ENCODE measurements at regions not wholly inside any gene's neighbourhood (a gene's known extent, or its start where the extent isn't known, plus 50 kb on each side); places are given as distances from the start of the nearest gene placed in this dataset.
A peak's percentile ranks its signal among the peaks of the same experiment; 100 is the strongest.

DNA sequence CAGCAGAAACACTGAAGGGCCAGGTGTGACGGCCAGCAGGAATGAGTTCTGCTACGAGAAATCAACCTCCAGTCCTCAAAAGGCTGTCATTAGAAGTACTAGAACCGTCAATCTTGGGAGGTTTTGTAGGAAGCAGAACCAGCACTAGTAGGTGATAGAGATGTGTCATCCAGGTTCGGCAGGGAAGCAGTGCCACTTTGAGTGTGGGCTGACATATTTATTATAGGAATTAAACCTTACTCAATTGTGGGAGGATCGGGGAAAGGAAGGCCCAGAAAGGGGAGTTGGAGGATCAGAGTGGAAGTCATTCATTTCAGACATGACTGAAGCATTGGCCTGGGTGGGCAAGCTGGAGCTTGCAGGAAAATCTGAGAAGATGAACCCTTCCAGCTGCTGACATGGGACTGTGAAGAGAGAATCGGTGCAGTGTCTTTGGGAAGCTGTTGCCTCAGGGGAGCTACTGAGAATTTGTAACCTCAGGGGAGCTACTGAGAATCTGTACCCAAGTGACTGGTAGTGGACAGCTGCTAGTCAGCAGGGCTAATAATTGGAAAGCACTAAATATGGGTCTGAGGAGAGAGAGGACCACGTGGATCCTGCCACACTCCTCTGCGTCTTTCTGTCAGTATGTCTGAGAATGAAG, 177.4 kb downstream of the SPRY1 start:
- DNase-seq (ENCODE audit: low read depth) = no peak

DNA sequence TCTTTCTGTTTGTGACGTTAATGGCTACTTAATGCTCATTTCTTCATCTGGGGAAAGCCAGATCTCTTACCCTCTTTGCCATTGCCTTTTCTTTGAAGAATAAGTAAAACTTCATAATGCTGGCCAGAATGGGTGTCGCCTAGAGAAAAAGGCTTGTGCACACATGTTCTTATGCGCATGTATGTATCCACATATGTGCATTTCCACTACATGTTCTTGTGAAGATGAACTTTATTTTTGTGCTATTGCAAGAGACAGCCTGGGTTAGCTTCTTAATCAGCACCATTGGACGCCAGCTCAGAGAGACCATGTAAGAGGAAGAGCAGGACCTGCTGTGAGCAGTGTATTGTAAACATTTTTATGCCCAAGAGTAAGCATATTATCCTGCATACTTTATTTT, 178.7 kb downstream of the SPRY1 start:
- DNase-seq (ENCODE audit: low read depth) = no peak

DNA sequence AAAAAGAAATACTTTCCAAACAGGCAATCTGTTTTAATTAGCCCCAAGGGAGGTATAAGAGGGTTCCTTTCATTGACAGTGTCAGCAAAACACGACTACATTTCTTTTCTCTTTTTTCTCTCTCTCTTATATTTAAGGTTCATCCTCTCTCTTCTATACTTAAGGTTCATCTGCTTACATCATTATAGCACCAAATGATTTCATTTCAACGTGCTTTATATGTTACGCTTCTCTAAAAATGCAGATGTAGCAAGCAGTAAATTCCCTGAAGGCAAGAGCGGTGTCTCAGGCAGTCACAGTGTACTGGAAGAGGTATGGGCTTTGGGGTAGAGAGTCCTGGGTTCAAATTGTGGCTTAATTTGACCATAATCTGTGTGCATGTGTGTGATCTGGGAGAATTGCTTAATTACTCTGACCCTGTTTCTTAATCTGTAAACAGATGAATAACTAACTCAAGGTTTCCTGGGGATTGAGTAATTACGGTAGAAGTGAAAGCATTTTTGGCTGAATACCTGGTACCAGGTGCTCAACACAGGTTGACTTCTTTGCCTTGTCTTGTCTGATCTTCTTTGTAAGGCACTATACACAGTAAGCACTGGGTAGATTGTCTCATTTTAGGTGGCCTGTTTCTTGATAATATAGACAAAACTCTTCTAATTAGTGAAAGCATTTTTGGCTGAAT, 180.8 kb downstream of the SPRY1 start:
- DNase-seq (ENCODE audit: low read depth) = no peak

DNA sequence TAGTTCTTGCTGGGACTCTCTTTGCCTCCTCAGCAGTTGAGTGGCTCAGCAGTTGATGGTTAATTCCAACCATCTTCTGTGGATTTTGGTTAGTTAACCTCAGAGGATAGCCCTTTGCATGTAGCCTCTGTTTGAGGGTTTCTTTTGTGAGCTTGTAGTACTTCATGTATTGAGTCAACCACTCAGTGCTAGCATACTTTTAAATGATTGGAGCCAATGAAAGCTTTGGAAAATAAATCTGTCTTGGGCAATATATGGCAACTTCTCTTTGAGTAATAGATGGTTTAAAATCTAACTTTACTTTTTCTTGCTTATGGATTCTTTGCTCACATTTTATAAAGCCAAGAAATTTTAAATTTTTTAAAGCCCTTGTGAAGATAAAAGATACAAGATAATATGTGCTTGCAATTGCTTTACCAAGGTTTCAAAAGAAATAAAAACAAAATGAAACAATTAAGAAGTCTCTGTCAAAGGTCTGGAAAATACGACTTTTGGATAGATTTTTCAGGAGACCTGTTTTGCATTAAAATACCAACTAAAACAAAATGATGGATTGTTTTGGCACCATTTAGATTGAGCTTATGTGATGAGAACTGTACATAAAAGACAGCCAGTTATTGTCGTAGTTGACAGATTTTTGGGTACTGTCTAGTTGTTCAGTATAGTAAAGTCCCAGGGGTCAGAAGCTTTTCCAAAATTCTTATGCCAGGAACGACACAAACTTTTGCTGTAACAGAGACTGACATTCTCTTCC, 181.9 kb downstream of the SPRY1 start:
- no peak for DNase-seq (ENCODE audit: low read depth)

DNA sequence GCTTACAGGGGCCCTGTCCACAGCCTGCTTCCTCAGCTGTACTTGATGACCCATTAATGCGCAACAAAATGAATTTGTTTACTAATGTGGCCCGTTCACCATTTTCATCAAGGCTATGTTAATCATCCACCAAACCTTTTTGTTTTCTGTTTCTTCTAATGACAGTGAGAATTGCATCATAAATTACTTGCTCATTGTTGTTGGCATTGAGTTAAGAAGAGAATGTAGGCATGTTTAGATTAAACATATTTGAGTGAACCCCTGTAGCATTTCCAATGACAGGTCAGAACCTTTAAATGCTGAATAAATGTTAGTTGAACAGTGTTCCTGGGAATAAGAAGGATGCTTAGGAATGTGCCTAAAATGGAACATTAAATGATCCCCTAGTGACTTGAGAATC, 183.4 kb downstream of the SPRY1 start:
- no peak for DNase-seq (ENCODE audit: low read depth)

DNA sequence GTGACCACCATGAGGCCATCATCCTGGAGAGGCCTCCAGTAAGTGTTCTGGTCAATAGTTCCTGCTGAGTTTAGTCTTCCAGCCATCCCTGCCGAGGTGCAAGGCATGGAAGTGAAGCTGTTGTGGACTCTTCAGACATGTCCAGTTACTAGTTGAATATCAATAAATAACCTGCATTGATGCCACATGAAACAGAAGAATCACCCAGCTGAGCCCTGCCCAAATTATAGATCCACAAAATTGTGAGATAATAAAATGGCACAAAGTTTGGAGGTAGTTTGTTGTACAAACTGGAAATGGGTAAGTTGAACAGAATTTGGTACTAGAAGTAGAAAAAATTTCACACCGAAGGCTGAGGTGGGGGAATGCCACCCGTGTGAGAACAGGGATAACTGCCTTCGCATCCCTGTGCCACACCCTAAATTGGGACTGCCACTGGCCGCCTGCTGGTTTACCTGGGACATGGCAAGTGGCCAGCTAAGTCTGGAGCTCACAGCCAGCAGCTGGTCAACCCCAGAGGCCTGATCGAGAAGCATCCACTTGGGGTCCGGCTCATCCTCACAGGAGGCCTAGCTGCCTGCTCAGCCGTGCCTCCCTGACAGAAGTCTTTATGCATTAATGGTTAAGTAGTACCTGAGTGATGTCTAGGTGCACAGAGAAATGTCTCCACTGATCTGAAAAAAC, 184.5 kb downstream of the SPRY1 start:
- DNase-seq (ENCODE audit: low read depth) = no peak

DNA sequence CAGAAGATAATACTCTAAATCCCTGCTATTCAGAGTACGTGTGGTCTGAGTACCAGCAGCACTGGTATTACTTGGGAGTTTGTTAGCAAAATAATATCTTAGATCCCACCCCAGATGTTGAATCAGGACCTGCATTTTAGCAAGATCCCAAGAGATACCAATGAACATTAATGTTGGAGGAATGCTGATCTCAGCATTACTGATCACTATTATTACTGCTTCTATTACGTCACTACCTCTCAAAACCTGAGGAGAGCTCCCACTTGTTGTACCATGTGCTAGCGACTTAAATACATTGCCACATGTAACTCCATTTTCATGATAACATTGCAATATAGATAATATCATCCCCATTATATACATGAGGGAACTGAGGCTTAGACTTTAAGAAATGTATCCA, 185.2 kb downstream of the SPRY1 start:
- no peak for DNase-seq (ENCODE audit: low read depth)

DNA sequence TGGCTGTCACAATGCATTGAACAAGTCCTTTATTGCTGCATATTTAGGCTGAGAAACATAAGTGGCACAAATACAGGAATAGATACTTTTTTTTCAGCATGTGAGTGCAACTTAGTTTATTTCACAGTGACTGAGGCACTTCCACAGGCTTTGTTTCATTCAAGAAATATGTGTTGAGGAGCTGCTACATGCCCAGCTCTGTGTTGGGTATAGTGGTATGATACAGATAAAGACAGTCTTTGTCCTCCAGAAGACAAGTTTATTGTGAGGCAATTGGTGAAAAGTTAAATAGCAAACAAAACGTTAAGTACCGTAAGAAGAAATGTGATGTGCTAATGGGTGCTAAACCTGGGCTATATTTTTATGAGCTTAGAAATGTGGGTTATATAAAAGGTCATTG, 186.4 kb downstream of the SPRY1 start:
- DNase-seq (ENCODE audit: low read depth) = no peak

DNA sequence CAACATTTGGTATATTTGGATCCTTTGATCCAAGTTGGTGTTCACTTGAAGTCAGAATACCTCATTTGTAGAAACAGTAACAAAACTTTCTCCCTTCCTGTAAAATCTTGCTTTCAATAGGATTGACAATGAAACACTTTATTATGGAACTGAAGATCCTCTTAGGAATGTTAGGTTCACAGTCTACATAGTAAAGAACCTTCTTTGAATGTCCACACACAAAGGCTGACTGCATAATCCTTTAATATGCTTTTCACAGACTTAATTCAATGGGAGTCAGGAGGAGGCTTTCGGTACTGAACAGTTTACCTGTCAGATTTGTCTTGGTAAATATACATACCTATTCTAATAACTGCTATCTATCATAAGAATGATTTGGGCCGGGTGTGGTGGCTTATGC, 188.5 kb downstream of the SPRY1 start:
- DNase-seq (ENCODE audit: low read depth) = no peak

DNA sequence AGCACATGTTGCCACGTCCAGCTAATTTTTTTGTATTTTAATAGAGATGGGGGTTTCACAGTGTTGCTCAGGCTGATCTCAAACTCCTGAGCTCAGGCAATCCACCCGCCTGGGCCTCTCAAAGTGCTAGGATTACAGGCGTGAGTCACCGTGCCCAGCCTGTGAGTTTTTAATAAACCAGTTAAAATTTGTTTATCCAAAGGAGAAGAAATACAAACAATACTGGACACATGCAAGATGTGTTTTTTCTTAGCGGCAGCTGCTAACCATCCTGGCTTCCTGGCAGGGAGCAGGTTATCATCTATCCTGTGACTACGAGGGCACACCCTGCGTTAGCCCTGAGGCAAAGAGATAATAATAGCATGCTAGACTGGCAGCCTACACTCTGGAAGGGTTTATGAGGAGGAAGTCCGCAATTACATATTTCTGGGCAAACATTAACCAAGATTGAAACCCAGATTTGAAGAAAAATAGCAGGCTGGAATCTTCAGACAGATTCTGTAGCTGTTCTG, 191.4 kb downstream of the SPRY1 start:
- no peak for DNase-seq (ENCODE audit: low read depth)

DNA sequence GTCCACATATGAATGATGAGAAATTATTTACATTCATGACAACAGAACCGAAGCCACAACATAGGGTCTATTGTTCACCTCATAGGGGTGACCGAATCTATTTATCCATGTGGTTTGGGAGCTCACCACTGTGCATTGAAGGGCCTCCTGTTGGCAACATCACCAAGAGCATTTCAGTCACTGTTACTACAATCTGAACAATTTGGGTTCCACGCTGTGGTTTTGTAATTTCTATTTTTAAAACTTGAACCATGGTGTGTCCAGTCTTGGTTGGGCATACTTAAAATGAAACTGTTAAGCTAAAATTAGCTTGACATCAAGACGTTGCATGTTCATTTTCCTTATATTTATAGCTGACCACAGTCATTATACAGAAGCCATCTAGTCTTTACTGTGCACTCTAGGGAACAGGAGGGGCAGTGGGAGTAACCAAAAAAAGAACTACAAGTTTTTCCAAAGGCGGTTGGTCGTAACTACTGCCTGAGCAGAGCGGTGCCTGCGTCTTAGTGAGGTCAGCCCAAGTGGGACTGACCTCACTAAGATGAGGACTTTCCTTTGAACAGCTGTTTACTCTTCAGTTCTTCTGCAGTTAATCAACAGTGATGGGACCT, 192.1 kb downstream of the SPRY1 start:
- no peak for DNase-seq (ENCODE audit: low read depth)

DNA sequence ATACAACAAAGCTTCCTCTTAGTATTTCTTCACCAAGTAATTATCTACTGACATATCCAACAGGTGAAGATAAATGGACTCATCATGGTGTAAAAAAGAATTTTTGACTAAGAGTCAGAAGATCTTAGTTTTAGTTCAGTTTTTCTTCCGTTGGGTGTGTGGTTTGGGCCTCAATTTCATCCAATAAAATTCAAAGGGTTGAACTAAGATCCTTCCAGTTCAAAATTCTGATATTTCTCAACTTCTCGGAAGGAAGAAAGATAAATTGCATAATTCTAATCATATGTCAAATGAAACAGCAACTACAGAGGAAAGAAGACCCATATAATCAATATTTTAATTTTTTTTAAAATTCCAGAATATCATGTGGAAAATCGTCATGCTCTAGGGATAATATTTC, 192.7 kb downstream of the SPRY1 start:
- DNase-seq (ENCODE audit: low read depth) = no peak

DNA sequence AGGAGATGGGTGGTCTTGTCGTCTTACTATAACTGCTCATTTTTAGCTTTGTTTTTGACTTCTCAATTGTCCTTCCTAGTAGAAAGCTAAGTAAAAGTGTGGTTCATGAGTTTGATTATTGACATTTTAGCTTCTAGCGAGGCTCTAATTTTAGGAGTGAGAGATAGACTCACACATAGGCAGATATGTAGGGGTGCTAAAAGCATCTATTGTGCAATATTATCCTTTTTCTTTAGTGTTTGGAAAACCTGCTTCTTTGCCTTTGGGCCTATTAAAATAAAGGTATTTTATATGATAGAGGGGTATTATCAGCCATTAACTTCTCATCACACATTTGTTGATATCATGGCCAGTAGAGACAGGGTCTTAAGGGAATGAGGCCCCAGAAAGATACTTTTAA, 195.3 kb downstream of the SPRY1 start:
- DNase-seq (ENCODE audit: low read depth) = no peak

DNA sequence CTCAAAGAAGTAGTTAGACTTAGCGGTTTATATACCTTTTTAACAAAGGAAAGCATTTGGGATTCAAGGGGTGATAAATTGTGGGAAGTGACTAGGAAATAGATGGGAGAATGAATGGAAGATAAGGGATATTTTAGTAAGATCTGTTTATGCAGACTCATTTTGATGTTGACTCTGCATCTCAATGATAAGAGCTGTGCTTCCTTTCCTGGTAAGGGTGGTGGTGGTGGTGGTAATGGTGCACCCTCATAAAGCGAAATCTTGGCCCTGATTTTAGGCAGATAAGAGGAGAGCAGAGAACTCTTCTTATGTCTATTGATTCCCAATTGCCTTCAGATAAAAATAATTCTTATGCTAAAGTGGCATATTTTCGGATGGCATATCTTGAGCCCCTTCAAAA, 197.1 kb downstream of the SPRY1 start:
- DNase-seq (ENCODE audit: low read depth) = no peak

DNA sequence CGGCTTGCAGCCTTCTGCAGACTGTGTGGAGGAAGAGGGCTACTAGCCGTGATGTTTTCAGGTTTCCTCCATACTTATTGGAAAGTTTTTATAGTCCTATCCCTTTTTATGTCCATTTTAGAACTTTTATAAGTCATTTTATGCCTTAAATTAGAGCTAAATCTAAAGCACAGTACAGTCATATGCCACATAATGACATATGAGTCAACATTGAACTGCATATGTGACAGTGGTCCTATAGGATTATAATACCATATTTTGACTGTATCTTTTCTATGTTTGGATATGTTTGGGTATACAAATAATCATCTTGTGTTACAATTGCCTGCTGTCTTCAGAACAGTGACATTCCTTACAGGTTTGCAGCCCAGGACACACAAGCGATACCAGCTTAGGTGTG, 200.2 kb downstream of the SPRY1 start:
- DNase-seq (ENCODE audit: low read depth) = no peak

DNA sequence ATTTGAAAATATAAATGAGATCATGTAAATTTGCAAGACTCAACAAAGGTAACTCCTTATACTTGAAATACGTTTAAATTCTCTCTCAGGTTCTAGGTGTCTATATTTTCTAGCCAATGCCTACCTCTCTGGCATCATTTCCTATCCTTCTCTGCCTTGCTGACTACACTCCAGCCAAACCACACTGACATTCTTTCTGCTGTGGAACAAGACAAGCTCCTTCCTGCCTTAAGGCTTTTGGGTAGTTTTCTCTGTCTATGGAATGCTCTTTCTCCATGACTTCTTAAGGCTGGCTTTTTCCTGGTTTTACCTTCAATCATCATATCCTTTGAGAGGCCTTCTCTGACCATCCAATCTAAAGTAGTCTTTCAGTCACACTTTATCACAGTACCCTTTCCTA, 201.0 kb downstream of the SPRY1 start:
- no peak for DNase-seq (ENCODE audit: low read depth)

DNA sequence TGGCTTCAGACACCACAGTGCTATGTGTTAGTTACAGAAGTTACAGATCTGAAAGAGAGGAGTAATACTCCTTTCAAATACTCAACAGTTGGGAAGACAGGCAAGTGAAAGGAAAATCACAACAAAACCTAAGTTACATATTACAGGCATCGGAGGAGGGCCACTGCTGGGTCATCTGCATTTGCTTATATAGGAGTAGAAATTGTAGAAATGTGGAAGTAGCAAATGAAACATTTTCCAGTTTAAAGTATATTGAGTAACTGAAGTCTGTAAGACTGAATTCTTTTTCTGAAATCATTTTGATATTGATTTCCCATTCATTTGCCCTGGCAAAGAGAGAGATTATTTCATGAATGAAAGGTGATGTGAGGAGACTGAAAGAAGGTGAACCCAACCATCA, 201.7 kb downstream of the SPRY1 start:
- no peak for DNase-seq (ENCODE audit: low read depth)

DNA sequence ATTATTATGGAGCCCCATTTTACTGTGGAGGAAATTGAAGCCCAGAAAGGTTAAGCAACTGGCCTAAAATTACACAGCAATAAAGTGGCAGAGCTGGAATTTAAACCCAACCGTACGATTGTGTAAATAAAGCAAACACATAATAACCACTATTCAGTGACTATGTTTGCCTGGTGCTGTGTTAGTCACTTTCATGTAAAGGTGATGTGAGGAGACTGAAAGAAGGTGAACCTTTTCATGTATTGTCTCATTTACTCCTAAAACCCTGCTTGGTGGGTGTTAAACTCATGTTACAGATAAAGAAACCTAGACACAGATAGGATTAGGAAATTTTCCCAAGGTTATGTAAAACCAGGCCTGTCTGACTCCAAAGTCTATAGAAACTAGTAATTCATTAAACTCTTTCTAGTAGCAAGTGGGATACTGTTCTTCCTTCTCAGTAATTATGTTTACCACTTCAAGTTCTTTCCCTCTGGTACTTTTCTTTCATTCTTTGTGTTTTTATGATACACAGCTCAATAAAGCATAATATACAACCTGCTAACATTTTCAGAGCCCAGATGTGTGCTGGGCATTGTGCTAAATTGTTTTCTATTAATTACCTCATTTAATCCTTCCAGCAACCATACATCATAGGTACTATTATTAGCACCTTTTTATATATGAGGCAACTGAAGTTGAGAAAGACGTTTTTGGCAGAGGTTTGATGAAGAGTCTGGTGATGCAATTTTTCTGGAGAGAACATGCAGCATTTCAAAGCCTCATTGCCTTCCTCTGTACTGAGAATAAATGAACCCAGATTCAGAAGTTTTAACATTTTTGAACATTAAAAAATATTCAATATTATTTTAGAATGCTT, 202.7 kb downstream of the SPRY1 start:
- DNase-seq (ENCODE audit: low read depth) = no peak

DNA sequence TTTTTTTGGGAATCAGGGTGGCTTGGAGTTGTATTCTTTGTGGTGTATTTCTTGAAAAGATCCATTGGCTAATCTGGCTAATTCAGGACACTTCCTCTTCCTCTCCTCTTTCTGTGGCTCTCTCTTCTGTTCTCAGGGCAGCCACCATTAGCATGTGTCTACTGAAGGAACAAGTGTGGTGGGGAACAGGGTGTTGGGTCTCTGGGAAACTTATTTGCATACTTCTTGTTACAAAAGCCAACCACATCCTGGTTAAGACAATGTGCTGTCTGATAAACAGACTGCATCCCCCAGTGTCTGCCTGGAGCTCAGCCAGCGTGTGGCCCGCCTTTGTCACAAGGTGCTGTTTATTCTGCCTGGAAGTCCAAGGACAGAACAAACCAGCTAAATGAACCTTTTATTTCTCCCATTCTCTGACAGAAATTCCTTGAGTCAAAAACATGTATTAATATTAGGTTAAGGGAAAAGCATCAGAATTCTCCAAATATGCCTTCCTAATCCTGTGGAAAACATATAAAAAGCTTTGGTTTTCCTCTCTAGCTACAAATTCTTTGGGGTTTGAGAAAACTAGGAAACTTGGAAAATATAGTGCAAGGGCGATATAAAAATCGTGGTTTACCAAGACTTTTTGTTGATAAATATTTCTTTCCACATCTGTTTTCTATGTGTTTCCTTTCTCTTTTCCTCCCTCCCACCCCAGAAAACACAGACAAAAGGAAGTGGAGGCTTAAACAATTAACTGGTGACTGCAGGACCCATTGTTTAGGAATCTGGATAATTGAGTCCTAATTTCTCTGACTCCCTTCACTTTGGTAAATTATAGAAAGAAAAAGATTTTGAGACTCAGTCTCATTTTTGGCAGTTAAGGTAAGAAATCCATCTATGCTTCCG, 203.6 kb downstream of the SPRY1 start:
- peak; percentile 47 for DNase-seq (ENCODE audit: low read depth)
